Glutamatergic neuron (in vitro differentiated cells): ENCODE measurements at regions not wholly inside any gene's neighbourhood (a gene's known extent, or its start where the extent isn't known, plus 50 kb on each side); places are given as distances from the start of the nearest gene placed in this dataset.

Experiments
- DNase-seq: peaks from one replicate; pipeline ENCODE4 v3.0.0; 2022
- H3K27ac Mint-ChIP-seq: one replicate; pipeline ENCODE4 v1.8.0; 2020; ENCODE audit warnings: mild to moderate bottlenecking, mixed read lengths, inconsistent platforms; ENCODE audit not compliant: unreplicated experiment
- H3K27me3 Mint-ChIP-seq: one replicate; pipeline ENCODE4 v1.8.0; 2020; ENCODE audit warnings: mild to moderate bottlenecking, moderate library complexity, mixed read lengths, inconsistent platforms; ENCODE audit not compliant: unreplicated experiment
- H3K36me3 Mint-ChIP-seq: one replicate; pipeline ENCODE4 v1.8.0; 2020; ENCODE audit warnings: mild to moderate bottlenecking, mixed read lengths, inconsistent platforms; ENCODE audit not compliant: unreplicated experiment
- H3K4me1 Mint-ChIP-seq: one replicate; pipeline ENCODE4 v1.8.0; 2020; ENCODE audit warnings: mild to moderate bottlenecking, low read depth, mixed read lengths, inconsistent platforms; ENCODE audit not compliant: unreplicated experiment
- H3K4me3 Mint-ChIP-seq: one replicate; pipeline ENCODE4 v1.8.0; 2020; ENCODE audit warnings: mild to moderate bottlenecking, mixed read lengths, inconsistent platforms; ENCODE audit not compliant: unreplicated experiment
- H3K9me3 Mint-ChIP-seq: one replicate; pipeline ENCODE4 v1.8.0; 2020; ENCODE audit warnings: mild to moderate bottlenecking, moderate library complexity, mixed read lengths, inconsistent platforms; ENCODE audit not compliant: unreplicated experiment
- TF ChIP-seq, protein P1 (sequence below): fragments of 200-600 bp; sonication (generic); IDR thresholded peaks from one replicate; pipeline ENCODE4 v1.5.0; 2021; ENCODE audit not compliant: partially characterized antibody, unreplicated experiment

DNA sequence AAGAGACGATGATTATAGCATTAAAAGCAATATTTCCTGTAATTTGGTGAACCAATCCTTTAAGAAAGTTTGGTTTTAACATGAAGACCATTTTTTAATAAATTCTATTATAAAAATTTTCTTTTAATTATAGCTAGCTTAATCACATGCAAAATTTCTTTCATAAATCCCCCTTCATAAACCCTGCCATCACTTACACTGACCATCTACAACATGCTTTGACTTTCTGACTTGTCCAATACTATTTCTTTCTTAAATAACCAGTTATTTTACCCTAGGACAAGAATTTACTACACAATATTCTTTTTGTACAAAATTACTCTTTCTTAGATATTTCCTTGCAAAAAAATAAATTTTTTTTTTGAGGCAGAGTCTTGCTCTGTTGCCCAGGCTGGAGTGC is 1334.8 kb downstream of the CDH11 start:
- Mint-ChIP-seq H3K27me3 (peaks cover 3% of the 10 kb centered on the region), H3K4me1 (peaks cover 7% of the 10 kb centered on the region), H3K4me3 (no peak overlapping the region), H3K36me3 (peaks cover 31% of the 10 kb centered on the region), H3K9me3 (peaks cover 4% of the 10 kb centered on the region), H3K27ac (no peak overlapping the region)
- DNase-seq: no peak
- TF ChIP-seq, protein P1, sequence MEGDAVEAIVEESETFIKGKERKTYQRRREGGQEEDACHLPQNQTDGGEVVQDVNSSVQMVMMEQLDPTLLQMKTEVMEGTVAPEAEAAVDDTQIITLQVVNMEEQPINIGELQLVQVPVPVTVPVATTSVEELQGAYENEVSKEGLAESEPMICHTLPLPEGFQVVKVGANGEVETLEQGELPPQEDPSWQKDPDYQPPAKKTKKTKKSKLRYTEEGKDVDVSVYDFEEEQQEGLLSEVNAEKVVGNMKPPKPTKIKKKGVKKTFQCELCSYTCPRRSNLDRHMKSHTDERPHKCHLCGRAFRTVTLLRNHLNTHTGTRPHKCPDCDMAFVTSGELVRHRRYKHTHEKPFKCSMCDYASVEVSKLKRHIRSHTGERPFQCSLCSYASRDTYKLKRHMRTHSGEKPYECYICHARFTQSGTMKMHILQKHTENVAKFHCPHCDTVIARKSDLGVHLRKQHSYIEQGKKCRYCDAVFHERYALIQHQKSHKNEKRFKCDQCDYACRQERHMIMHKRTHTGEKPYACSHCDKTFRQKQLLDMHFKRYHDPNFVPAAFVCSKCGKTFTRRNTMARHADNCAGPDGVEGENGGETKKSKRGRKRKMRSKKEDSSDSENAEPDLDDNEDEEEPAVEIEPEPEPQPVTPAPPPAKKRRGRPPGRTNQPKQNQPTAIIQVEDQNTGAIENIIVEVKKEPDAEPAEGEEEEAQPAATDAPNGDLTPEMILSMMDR: no peak

DNA sequence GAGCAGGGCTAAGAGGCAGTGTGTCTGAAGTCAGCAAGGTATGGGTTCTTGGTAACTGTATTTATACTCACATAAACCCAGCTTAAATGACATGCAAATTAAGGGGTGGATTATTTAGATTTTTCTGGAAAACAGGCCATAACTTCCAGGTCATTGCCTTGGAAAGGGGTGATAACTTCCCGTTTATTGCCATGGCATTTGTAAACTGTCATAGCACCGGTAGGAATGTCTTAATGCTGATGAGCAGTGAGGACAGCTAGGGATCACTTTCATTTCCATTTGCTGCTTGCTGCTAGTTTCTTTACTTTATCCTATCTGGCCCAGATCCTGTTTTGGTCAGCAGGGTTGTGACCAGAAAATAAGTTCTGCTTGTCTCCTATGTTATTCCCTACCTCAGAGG is 1336.7 kb downstream of the CDH11 start:
- Mint-ChIP-seq H3K4me1 (no peaks in the 10 kb centered on the region), H3K27me3 (peaks cover 3% of the 10 kb centered on the region), H3K4me3 (no peak overlapping the region), H3K9me3 (peaks cover 4% of the 10 kb centered on the region), H3K36me3 (peaks cover 31% of the 10 kb centered on the region), H3K27ac (no peak overlapping the region)
- TF ChIP-seq, protein P1: no peak
- no peak for DNase-seq

- no peaks in the 10 kb centered on the region for H3K9me3 Mint-ChIP-seq
- H3K27ac Mint-ChIP-seq: no peak overlapping the region
- H3K4me3 Mint-ChIP-seq: no peak overlapping the region
- H3K4me1 Mint-ChIP-seq: no peaks in the 10 kb centered on the region
- no peaks in the 10 kb centered on the region for H3K36me3 Mint-ChIP-seq
- no peak for DNase-seq
- TF ChIP-seq, protein P1: no peak
- no peaks in the 10 kb centered on the region for H3K27me3 Mint-ChIP-seq
Measured at GRCh38 chr16:63776437-63776836, 1345.4 kb downstream of the CDH11 start.

- TF ChIP-seq, protein P1: no peak
- Mint-ChIP-seq H3K27ac (no peak overlapping the region), H3K27me3 (no peaks in the 10 kb centered on the region), H3K4me1 (no peaks in the 10 kb centered on the region), H3K9me3 (no peaks in the 10 kb centered on the region), H3K36me3 (no peaks in the 10 kb centered on the region), H3K4me3 (no peak overlapping the region)
- no peak for DNase-seq
Measured at GRCh38 chr16:63776034-63776433, 1345.8 kb downstream of the CDH11 start.

GRCh38 chr16:63774302-63774701 is 1347.6 kb downstream of the CDH11 start:
- H3K27me3 Mint-ChIP-seq: no peaks in the 10 kb centered on the region
- no peaks in the 10 kb centered on the region for H3K4me1 Mint-ChIP-seq
- no peak overlapping the region for H3K27ac Mint-ChIP-seq
- no peaks in the 10 kb centered on the region for H3K9me3 Mint-ChIP-seq
- H3K36me3 Mint-ChIP-seq: no peaks in the 10 kb centered on the region
- TF ChIP-seq, protein P1: no peak
- no peak for DNase-seq
- no peak overlapping the region for H3K4me3 Mint-ChIP-seq
